NB4 (cell line): ENCODE measurements at regions not wholly inside any gene's neighbourhood (a gene's known extent, or its start where the extent isn't known, plus 50 kb on each side); places are given as distances from the start of the nearest gene placed in this dataset.

ENCODE experiments used
- CTCF ChIP-seq: IDR thresholded peaks from one replicate; pipeline ENCODE4 v1.5.1; 2012; ENCODE audit warnings: low read depth, low read length
- MAX ChIP-seq: IDR thresholded peaks from 2 replicates; pipeline ENCODE4 v1.6.1; 2011; ENCODE audit warnings: low read depth, low read length
- MYC ChIP-seq: IDR thresholded peaks from 2 replicates; pipeline ENCODE4 v1.6.1; 2011; ENCODE audit warnings: low read depth, low read length
- POLR2A ChIP-seq: IDR thresholded peaks from 2 replicates; pipeline ENCODE4 v1.6.1; 2011; ENCODE audit warnings: mild to moderate bottlenecking; ENCODE audit not compliant: insufficient read length; ENCODE audit errors: extremely low read depth

- TF ChIP-seq POLR2A: no peak
- no peak for TF ChIP-seq CTCF
- TF ChIP-seq MAX: no peak
- TF ChIP-seq MYC: no peak
Measured at GRCh38 chr14:30417999-30418398, 141.0 kb upstream of the G2E3 start.
